NCI-H2029 (cell line): ENCODE measurements at regions not wholly inside any gene's neighbourhood (a gene's known extent, or its start where the extent isn't known, plus 50 kb on each side); places are given as distances from the start of the nearest gene placed in this dataset.

Experiments
- DNase-seq: peaks from one replicate; lab custom pipeline; 2025; lab: John Stamatoyannopoulos, UW

DNA sequence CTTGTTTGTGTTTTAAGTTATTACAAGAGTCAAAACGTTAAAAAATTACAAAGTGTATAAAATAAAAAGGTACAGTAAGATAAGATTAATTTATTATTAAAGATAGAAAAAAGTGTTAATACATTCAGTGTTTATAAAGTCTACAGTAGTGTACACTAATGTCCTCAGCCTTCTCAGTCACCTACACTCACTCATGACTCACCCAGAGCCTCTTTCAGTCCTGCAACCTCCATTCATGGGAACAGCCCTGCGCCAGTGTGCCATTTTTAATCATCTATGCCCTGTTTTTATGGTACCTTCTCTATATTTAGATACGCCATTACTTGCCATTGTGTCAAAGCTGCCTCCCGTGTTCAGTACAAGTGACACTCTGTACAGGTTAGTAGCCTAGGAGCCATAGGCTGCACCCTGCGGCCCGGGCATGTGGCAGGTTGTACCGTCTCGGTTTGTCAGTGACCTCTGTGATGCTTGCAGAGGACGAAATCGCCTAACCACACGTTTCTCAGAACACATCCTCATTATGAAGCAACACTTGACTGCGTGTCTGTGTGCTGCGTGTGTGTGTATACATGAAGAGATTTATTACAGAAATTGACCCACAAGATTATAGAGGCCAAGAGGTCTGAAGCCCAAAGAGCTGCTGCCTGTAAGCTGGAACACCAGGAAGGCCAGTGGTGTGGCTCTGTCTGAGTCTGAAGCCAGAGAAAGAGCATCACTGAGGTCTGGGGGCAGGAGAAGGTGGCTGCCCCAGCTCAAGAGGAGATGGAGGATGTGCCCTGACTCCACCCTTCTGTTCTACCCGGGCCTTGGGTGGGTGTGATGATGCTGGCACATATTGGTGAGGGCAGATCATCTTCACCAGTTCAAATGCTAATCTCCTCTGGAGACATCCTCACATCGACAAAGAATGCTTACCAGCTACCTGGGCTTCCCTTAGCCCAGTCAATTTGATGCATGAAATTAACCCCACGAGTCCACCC is 116.6 kb upstream of the C14orf180 start:
- no peak for DNase-seq

DNA sequence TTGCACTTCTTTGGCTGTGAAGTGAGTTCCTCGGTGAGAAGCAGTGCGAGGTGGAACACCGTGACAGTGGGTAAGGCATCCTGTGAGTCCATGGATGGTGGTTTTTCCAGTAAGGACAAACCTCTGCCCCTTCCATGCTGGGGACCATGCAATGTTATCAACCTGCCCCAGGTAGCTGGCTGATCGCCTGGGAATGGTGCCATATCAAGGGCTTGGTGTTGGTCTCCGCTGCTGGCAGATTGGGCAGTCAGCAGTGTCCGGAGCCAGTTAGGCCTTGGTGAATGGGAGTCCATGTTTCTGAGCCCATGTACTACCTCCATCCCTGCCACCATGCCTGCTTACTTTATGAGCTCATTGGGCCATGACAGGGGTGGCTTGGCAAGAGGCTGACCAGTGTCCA is 114.7 kb upstream of the C14orf180 start:
- no peak for DNase-seq

DNA sequence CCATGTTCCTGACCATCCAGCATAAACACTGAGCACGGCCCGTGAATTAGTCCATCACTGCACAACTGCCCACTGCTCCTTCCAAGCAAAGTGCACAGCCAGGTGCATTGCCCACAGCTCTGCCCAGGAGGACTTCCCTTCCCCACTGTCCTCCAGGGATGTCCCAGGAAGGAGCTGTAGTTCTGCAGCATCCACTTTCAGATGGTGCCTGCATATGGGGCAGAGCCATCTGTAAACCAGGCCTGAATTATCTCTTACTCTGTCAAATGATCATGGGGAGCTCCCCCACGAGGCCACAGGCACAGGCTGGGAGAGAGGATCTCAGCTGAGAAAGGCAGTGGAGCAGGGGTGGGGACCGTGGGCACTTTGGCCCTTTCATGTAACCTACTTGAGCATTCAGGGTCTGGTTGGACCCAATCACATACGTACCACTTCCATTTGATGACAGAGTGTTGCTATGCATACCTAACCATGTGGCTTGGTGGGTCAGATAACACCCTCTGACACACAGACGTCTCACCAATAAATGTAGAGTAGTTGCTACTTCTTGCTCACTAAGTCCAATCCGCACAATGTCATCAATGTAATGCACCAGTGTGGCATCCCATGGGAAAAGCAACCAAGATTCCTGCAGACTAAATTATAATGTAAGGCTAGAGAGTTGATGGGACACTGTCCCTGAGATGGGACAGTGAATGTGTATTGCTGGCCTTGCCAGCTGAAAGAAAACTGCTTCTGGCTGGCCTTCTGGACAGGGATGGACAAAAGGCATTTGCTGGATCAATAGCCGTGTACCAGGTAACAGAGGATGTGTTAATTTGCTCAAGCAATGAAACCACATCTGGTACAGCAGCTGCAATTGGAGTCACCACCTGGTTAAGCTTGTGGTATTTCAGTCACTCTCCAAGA is 113.8 kb upstream of the C14orf180 start:
- DNase-seq: no peak

DNA sequence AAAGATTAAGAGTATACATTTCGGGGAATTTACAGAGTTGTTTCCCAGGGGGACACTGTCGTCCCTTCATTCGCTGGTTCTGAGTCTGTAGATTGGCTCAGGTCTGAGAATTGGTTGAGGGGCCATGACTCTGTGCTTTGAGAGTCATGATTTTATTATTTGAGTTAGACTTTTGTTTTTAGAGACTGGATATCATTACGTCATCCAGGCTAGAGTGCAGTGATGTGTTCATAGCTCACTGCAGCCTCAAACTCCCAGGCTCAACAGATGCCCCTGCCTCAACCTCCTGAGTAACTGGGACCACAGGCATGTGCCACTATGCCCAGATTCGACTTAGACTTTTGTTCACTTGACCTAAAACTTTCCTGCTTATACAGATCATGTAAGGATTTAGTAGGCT is 112.3 kb upstream of the C14orf180 start:
- no peak for DNase-seq

DNA sequence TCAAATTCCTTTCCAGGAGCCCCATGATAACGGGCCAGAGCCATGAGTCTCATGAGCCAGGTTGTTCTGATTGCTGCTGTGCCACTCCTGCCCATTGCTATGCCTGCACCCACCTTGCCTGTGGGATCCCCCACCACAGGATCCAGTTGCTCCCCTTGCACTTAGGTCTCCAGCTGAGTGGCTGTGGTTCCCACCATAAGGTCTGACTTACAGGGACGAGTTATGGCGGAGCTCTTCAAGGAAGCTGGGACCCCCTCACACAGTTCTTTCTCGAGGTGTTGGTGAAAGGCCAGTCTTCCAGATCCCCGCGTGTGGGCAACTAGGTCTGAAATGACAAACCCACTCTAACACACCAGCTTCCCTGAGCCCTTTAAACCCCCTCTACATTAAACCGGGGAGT is 111.9 kb upstream of the C14orf180 start:
- no peak for DNase-seq

DNA sequence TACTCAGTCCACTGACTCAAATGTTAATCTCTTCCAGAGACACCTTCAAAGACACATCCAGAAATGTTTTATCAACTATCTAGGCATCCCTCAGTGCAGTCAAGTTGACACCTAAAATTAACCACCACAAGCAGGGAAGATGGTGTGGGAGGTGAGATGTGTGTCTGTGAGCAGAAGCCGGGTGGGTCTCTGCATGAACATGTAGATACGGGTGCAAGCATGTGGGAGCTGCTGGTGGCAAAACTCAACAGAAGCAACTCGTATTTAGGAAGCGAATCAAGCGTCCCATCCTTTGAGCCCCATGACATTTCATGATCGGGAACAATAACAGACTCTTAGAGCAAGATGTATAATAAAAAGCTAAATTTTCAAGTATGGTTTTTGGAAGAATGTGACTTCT is 110.0 kb upstream of the C14orf180 start:
- DNase-seq: no peak

DNA sequence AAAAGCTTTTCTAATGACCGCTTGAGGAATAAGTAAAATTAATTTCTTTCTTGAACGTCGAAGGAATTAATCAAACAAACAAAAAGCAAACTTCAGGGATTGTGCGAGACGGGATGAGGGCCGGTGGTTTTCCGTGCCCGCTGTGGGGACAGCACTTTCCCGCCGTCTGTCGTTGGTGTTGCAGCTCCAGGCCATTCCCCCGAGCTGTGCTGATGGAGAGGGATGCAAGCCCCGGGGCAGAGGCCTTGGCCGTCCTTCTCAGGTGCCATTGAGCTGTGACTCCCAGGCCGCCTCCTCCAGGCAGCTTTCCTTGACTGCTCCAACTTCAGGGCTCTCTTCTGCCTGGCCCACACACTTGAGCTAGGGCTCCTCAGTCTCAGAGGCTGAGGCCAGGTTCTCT is 109.0 kb upstream of the C14orf180 start:
- no peak for DNase-seq

DNA sequence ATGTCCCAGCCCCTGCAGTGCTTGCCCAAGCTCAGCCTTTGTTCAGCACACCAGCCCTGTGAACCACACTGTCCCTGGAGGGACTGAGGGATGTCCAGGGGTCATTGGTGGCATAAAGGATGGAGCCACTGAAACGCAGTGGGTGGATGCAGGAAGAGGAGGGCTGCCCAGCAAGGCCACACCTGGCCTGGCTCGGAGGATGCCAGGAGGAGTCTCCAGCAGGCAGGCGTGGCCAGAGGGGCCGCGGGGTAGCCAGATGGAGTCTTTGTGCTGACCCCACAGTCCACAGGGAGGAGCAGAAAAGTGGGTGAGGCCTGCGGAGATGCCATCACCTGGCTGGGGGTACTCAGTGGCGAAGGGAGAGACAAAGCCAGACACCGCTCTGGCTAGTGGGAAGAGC is 108.5 kb upstream of the C14orf180 start:
- no peak for DNase-seq

DNA sequence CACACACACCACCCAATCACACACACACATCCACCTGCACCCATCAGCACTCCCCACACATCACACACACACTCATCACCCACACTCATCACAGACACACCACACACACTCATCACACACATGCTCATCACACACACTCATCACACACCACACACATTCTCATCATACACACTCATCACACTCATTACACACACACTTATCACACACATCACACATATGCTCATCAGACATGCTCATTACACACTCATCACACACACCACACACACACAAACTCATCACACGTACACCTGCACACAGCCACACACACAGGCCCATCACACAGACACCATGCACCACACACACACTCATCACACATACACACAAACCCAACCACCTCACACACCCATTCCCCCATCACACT is 107.5 kb upstream of the C14orf180 start:
- no peak for DNase-seq

DNA sequence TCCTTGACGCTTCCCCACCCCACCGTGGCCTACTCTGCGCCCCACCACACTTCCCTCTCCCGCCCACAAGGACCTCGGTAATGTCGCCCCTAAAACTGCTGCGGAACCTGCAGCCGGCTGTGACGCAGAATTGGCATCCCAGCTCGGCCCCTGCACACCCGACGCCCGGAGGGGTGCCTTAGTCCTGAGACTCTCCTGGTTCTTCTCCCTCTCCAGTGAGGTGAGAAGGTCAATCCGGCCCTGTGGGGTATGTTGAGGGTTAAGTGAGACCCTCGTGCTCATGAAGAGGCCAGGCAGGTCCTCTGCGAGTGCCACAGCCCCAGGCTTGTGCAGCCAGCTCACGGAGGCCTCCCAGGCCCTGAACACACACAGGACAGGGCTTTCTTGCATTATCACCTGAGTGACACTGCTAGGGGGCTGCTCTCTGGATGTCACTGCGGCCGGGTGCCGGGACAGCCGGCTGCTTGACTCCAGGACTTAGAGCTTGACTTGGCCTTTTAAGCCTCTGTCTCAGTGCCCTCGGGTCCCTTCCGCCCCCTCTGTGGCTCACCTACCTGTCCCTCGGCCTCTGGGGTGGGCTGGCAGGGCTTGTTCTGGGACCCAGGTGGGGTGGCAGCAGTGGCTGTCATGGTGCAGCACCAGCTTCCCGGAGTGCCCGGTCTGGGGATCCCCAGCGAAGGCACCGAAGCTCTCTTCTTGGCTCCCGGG is 106.9 kb upstream of the C14orf180 start:
- no peak for DNase-seq

DNA sequence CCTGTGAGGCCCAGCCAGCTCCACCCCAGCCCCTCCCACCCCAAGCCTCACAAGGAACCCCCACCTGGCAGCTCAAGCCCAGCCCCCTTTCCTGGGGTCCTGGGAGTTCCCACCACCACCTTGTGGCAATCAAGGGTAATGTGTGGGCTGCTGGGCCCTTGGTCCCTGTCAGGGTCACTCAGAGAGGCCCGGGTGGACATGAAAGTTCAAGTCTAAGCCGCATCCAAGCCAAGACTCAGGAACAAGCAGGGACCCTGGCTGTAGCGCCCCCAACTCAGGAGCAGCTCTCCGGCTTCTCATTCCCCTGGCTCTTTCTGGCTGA is 106.4 kb upstream of the C14orf180 start:
- DNase-seq: no peak

DNA sequence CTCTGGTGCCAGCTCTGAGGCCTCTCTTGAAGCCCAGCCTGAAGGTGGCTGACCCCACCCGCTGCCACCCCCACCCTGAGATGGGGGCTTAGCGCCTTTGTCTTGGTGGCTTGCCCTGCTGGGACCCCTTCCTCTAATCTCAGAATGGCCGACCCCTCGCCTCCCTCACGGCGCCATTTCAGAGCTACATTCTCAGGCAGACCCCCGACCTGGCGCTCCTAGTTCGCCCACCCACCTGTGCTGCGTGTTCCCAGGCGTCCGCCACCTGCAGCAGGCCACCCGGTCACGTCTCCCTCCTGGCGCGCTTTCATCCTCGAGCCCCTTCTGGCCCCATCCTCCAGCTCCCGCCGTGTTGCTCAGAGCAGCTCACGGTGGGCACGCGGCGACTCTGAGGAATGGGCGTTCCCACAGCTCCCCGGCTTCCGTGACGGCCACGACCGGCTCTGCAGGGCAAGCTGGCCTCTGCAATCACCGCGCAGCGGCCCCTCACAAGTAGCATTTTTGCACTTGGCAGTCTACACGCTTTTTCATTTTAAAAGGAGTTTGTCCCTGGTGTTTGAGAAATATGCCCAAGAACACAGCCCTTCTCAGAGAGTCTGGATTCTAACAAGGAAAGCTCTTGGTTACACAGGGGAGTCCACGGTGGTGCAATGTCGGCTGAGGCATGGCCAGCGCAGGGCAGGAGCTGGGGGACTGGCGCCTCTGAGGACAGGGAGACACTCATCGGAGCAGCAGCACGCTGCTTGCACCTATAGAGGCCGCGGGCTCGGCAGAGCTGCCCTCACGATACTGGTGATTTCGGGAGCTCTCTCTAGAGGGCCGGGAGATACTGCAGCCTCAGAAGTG is 105.7 kb upstream of the C14orf180 start:
- no peak for DNase-seq

DNA sequence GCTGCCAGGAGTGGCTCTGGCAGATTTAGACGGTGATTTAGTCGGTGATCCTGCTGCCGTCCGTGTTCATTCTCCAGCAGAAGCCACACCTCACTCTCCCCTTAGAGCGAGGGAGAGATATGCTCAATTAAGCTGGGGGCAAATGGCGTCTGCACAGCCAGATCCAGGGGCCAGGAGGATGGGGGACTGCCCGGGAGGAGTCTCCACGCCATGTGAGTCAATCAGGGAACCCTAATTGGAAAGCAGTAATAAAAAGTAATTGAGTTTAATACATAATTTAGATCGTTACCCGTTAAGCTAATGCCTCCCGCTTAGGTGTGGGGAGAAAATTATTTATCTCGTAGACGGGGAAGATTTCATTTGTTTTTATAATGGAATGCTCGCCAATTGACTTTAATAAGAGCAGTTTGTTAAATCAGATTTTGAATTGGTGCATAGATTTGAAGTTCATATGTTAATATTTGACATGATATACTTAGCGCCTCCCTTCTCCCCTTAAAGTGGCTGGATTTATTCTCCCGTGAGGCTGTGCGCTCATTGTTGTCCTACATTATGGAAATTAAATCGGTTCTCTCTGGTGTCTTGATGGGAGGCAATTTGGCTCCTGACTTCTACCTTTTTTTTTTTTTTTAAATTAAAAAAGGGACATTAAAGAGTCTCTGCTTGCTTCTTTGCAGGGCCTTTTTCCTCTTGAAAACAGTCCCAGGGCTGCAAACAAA is 104.9 kb upstream of the C14orf180 start:
- no peak for DNase-seq

DNA sequence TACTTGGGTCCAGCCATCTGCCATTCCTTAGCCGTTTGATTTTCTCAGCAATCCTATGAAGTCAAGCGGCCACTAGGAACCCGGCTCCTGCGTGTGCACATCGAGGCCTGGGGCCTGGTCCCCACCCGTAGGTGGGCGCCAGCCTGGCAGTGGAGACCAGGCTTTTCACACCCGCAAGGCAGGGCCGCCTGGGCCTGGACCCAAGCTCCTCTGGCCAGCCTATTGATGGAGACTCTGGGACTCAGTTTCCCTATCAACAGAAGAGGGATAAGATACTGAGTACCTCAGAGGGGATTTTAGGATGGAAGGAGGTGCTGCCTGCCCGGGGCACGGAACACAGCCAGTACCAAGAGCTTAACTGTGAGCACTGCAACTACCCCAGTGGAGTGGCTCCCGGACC is 104.3 kb upstream of the C14orf180 start:
- no peak for DNase-seq

DNA sequence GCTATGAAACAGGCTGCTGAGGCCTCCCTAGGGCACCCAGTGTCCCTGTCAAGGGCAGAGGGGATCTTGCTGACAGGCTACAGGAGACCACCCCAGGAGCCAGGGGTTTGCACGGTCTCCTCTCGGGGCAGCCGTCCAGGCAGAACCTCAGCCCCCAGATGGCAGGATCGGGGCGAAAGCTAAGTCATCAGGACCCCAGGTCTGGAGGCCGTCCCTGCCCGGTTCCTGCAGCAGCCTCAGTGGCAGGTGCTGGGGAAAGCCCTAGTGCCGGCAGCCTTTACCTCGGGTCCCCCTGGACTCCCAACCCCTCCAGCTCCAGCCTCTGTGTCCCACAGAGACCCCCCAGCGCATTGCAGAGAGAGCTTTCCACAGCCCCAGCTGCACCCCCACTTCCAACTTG is 103.8 kb upstream of the C14orf180 start:
- no peak for DNase-seq

DNA sequence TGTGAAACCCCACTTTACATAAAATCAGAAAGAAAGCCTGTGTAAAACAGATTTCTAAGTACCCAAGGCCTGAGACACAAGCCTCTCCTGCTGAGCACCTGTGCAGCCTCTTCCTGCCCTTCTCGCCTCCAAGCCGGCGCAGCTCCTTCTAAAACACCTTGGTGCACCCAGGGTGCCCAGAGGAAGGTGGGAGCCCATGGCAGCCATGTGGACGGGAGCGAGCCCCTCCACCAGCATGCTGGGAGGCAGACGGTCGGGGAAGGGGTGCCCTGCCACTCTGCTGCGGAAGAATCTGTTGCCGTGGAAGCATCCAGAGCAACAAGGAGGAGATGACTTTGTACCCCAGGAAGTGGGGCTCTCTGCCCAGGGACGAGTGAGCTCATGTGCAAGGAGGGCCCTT is 103.1 kb upstream of the C14orf180 start:
- DNase-seq: no peak

DNA sequence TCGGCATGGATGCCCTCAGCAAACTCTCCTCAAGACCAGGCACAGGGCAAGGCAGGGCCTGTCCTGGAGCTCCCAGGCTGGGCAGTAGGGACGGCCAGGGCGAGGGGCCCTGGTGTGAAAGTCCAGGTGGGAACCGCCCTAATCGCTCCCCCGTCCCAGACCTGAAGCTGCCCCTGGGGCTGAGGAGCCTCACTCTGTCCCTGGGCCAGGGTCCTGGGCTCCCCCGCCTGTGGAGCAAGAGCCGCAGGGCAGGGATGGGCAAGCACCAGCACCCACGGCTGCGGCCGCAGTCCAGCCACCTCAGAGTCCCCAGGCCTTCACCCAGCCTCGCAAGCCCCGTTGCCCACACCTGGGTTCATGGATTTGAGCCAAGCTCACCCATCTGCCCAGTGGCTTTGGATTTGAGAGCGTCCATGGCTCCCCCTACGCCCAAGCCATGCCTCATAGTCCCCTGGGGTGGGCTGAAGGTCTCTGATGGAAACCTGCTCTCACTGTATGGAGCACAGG is 102.4 kb upstream of the C14orf180 start:
- no peak for DNase-seq

DNA sequence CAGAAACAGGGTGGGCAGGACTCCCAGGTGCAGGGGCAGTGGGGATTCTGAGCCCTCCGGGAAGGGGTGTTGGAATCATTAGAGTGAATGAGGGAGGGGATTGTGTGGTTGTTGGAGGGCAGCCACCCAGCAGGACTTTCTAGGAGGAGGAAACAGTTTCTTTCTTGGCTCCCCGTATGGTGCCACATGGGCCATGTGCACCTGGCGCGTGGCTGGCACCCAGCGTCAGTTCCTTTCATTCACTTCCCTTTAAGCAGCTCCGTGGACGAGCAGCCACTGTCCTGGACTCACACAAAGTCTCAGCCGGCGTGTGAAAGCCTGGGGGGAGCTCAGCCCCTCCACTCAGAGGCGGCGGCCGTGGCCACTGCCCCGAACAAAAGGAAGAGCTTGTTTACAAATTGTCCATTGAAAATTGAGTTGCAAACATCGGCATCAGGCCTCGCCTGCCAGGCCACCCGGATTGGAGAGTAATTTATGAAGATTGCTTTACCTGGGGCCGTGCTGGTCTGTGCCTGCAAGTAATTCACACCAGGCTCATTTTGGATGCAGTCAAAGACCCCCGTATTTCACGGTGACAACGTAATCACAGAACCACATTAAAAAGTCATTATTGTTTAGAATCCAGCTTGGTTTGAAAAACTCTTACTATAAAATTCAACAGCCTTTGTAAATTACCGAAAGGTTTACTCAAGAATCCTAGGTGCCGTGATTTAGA is 101.7 kb upstream of the C14orf180 start:
- DNase-seq: no peak

DNA sequence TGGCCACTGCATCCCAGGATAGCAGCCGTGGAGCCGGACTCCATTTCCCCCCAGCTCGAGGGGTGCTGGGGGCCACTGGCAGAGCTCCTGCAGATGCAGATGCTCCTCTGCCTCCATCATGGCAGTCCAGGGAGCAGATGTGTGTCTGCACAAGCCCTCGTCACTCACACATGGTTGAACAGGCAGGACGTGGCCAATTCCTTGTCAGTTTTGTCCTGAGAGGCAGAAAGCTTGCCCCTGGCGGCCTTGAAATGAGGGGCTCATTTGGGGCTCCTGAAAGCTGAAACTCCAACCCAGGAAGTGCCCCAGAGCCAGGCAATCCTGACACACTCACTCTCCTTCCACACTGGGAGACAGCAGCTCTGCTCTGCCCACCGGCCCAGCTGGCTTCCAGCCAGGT is 100.9 kb upstream of the C14orf180 start:
- no peak for DNase-seq

DNA sequence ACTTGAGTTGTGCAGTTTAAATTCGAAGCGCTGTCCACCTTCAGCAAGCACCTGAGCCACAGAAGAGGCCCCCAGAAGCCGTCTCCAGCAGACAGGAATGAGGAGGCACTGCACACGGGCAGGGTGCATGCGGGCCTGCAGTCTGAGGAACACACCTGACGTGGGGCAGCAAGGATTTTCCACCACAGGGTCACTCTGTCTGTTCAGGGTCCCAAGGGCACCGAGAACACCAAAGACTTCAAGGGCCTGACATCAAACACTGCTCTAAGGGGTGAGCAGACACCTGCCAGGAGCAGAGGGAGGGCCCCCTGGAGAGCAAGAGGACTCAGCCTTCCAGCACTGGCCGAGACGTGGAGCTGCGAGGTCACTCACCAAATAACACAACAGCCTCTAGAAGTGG is 99.7 kb upstream of the C14orf180 start:
- DNase-seq: no peak
